ENCODE measurements at regions not wholly inside any gene's neighbourhood (a gene's known extent, or its start where the extent isn't known, plus 50 kb on each side); places are given as distances from the start of the nearest gene placed in this dataset.

- no peak for TF ChIP-seq ZNF121 (CRISPR knock-in tag; IDR thresholded peaks at IDR 0.05)
- TF ChIP-seq RELA (CRISPR knock-in tag; IDR thresholded peaks at IDR 0.05; ENCODE audit: borderline replicate concordance): no peak
- TF ChIP-seq CTCF (IDR thresholded peaks at IDR 0.05): no peak
- no peak for TF ChIP-seq E2F4 (CRISPR knock-in tag; IDR thresholded peaks at IDR 0.05; ENCODE audit: borderline replicate concordance, low read depth)
- TF ChIP-seq MAX (CRISPR knock-in tag; IDR thresholded peaks at IDR 0.05): no peak
- TF ChIP-seq NFE2L1 (CRISPR knock-in tag; IDR thresholded peaks at IDR 0.05): no peak
Observed at GRCh38 chr1:56375326-56375804, 204.0 kb downstream of the PLPP3 start.
